Smooth muscle cell of the brain vasculature (primary cell): ENCODE measurements at regions not wholly inside any gene's neighbourhood (a gene's known extent, or its start where the extent isn't known, plus 50 kb on each side); places are given as distances from the start of the nearest gene placed in this dataset.
"Not testable (repeated sequence)": the region's sequence is repeated elsewhere in the genome, so short reads cannot be mapped to it uniquely, and the experiment has no call there.

Experiments used
- DNase-seq: peaks from one replicate; pipeline ENCODE4 v3.0.0-alpha.2; 2012; ENCODE audit warnings: low read depth, low spot score

DNA sequence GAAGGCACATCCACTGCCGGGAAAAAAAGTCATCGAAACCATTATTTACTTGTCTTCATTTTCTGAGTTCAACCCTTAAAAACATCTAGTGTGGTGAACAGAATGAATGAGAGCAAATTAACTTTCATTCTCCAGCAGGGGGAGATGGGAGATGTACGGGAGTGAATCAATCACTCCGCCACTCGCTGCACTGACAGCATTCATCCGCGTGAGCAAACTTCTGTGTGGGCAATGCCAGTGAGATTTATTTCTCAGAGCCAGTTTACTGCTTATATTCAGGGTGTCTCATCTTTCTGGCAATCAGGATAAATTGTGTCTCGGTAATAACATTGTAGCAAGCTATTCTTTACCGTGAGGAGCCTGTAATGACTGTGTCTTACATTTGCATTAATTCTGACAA is 463.6 kb upstream of the MIS18BP1 start:
- DNase-seq, result no peak

GRCh38 chr14:45715946-45716345 is 462.9 kb upstream of the MIS18BP1 start:
- no peak for DNase-seq

- no peak for DNase-seq
These were observed 456.5 kb upstream of the MIS18BP1 start for GRCh38 chr14:45709541-45709940.

DNA sequence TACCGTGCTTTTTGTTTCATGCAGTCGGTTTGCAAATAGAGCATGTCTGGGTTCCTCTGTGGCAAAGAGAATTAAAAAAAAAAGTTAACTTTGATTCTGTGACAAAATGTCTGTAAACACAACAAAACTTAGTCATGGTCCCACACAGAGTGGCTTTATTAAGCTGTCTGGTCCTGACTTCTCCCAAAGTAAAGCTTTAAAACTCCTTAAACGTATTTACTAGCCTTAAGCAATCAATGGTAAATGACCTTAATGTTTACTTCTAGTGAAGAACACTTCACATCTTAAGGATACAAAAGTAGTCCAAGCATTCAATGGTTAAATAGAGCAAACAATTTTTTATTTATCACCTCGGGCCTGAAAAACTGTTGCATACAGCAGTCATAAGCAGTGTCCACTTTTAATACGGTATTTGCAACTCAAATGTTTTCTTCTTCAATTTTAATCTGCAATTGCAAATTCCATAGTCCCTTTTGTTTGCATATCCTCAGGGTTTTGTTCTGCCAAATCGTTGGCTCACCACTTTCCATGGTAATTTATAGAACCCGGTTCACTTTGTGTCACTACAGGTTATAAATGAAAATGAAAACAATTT is 453.0 kb upstream of the MIS18BP1 start:
- DNase-seq, result no peak

DNA sequence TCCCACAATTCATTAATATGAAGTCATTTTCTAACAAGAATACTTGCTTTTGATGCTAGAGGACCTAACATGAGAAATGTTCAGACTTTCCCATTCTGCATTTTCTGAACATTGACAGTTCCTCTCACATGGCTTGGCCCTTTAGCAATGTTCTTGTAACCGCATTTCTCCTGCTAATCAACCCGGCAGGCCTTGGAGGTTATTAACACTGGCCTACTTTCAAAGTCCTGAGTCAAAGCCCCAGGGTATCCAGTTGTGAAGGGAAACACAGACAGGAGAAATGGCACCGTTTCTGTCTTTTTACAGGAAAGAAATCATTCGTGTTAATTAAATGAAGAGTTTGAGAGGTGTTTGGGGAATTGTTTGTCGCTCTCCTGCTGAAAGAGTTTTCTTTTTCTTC is 446.5 kb upstream of the MIS18BP1 start:
- DNase-seq, result no peak

- DNase-seq, result no peak
These were observed 445.6 kb upstream of the MIS18BP1 start for GRCh38 chr14:45698462-45699134.

DNA sequence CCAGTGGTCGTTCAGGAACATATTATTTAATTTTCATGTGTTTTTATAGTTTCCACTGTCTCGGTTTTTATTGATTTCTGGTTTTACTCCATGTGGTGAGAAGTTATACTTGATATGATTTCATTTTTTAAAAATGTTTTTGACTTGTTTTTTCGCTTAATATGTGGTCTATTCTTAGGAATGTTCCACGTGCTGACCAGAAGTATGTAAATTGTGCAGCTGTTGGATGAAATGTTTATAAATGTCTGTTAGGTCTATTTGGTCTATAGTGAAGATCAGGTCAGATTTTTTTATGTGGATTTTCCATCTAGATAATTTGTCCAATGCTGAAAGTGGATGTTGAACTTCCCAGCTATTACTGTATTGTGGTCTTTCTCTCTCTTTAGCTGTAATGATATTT is 433.8 kb upstream of the MIS18BP1 start:
- no peak for DNase-seq

DNA sequence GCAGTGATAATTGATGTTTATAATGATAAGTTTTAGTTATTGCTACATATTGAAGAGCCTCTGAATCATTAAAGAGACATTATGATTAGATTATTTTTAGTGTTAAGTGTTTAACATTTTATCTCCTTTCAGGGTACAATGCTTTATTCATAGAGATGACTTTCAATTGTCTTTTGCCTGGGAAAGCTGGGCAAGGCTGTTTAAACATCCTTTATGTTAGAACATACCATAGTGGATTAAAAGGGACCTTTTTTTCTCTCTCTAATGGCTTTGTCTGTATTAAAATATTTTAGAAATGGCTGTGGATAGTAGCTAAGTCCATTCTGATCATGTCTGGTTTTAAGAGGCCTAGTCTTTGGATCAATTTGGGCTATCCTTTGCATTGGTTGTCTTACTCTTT is 427.5 kb upstream of the MIS18BP1 start:
- no peak for DNase-seq

- DNase-seq, result peak; percentile 40
These were observed 426.9 kb upstream of the MIS18BP1 start for GRCh38 chr14:45679853-45680252.

DNA sequence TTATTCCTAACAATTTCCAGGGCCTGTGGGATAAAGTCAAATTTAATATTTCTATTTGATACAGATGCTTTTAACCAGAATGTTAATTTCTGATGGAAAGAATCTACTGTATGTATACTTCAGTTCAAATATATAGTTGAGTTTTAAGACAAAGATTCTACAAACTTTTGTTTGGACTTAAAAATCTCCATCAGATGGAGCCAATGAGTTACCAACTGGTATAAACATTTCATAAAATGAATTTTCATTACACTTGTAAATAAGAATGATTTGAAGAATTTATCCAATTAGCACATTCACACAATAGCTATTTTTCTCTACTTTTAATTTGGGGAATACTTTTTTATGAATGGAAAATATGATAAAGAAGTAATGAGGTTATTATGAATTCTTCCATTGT is 425.2 kb upstream of the MIS18BP1 start:
- DNase-seq, result no peak

DNA sequence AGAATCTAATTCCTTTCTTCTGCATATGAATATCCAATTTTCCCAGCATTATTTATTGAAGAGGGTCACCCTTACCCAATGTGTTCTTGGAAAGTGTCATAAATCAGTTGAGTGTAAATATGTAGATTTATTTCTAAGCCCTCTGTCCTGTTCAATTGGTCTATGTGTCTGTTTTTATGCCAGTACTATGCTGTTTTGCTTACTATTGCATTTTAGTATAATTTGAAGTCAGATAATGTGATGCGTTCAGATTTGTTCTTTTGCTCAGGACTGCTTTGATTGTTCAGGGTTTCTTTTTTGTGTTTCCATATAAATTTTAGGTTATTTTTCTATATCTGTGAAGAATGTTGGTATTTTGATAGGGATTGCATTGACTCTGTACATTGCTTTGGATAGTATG is 420.4 kb upstream of the MIS18BP1 start:
- no peak for DNase-seq

DNA sequence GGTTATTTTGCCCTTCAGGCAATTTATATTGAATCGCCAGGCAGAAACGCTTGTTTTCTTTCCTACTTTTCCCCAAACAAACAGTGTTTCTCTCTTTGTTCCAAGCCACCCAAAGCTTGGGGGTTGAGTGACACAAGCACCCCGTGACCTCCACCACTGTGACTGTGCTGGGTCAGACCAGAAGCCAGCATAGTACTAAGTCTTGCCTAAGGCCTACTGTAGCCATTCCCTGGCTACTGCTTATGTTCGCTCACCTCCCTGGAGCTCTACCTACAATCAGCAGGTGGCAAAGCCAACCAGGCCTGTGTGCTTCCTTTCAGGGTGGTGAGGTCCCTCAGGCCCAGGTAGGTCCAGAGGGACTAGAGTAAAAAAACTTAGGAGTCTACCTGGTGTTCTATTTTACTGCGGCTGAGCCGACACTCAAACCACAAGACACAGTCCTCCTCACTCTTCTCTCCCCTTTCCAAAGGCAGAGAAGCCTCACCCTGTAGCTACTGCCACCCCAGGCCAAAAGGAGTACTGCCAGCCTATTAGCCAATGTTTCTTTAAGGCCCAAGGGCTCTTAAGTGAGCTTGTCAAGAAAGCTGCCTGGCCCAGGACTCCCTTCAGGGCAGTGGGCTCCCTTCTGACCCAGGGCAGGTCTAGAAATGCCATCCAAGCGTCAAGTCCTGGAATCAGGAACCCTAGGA is 411.8 kb upstream of the MIS18BP1 start:
- DNase-seq, result no peak

DNA sequence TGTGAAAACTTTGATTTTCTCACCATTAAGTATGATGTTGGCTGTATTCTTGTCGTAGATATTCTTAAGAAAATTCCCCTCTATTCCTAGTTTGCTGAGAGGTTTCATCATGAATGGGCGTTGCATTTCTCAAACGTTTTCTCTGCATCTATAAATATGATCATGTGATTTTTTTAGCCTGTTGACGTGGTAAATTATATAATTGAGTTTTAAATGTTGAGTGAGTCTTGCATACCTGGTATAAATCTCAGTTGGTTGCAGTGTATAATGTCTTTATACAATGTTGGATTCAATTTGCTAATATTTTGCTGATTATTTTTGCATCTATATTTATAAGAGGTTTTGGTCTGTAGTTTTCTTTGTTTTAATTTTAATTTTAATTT is 405.9 kb upstream of the MIS18BP1 start:
- DNase-seq, result no peak

DNA sequence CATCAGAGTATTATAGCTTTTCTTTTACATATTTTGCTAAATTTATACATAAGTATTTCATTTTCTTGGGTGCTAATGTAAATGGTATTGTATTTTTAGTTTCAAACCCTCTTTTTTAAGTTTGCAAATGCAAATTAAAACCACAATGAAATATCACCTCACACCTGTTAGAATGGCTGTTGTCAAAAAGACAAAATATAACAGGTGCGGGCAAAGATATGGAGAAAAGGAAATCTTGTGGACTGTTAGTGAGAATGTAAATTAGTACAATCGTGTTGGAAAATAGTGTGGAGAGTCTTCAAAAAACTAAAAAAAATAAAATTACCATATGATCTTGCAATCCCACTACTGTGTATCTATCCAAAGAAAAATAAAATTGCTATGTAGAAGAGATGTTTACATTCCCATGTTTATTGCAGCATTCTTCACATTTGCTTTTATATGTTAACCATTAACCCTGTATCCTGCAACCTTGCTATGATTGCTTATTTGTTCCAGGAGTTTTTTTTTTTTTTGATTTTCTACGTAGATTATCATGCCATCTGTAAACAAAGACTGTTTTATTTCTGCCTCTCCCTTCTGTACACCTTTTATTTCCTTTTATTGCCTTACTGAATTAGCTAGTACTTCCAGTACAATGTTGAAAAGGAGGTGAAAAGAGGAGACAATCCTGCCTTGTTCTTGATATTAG is 405.4 kb upstream of the MIS18BP1 start:
- DNase-seq, result no peak

DNA sequence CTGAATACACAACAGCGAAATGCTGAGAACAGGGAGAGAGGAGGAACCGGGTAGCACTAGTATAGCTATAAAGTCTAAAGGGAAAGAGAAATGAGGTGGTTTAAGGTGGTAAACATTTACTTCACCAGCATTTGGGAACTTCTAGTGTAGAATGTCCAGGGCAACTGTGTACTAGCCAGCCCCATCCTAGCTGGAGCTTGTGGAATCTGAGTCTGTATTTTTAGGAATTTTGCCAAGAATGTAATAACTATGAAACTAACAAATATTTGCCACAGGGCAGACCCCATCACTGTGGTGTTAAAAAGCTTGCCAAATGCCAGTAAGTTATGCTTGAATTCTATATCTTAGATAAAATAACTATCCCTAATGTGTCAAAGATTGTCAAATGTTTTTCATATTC is 398.9 kb upstream of the MIS18BP1 start:
- DNase-seq, result peak; percentile 0

DNA sequence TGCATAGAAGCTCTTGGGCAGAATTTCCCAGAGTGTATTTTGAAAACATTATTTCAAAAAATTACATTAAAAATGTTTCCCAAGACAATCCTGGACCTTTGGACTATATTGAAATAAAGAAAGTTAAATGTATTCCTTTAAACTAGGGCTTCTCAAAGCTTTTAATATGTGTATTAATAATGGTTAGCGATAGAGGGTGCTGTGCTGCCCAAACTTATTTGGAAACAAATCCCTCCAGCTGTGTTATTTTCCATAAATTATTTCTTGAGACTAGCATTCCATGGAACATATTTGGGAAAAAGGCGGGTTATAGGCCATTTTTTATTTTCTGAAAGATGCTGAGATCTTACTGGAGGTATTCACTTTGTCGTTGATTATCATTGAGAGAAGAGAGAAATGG is 397.8 kb upstream of the MIS18BP1 start:
- no peak for DNase-seq

DNA sequence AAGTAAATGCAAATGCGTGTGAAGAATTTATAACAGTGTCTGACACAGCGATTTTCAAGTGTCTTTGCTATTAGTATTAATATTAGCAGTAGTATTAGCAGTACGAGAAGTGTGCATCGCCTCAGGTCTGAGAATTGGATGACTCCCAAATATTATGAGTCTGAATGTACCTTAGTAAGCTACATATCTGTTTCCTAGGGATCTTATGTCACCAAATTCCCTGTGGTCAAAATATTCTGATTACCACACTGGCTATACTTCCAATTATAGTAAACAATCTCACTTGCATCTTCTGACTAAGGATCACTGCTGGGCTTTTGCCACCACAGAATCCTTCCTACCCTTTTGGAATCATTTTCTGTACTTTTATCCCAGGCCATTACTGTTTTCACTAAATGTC is 396.0 kb upstream of the MIS18BP1 start:
- DNase-seq, result no peak

- no peak for DNase-seq
These were observed 388.5 kb upstream of the MIS18BP1 start for GRCh38 chr14:45641541-45641940.

GRCh38 chr14:45634651-45635441 is 381.8 kb upstream of the MIS18BP1 start:
- not testable (repeated sequence) for DNase-seq

- no peak for DNase-seq
These were observed 380.4 kb upstream of the MIS18BP1 start for GRCh38 chr14:45633220-45633984.

DNA sequence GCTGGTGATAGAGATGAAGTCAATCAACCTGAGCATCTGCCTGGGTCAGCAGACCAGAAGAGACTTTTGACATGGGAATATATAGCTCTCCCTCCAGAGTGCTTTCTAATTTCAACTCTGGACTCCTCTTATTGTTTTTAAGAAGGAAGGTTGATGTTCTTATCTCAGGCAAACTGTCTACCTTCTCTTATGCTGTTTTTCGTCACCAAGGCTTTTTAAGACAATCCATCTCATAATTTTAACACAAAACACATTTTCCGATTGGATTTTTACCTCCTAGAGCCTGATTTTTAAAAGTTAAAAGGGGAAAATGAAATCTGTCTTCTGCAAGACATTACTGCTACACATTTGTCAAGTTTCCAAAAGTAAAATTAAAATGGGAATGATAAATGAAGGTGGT is 368.7 kb upstream of the MIS18BP1 start:
- no peak for DNase-seq
